GM21786 (cell line): ENCODE measurements at regions not wholly inside any gene's neighbourhood (a gene's known extent, or its start where the extent isn't known, plus 50 kb on each side); places are given as distances from the start of the nearest gene placed in this dataset.
"Not testable (repeated sequence)": the region's sequence is repeated elsewhere in the genome, so short reads cannot be mapped to it uniquely, and the experiment has no call there.

Experiments
- ATAC-seq: cut with Tn5 transposase; IDR thresholded peaks from one replicate; pipeline ENCODE4 v1.9.1; 2021; ENCODE audit not compliant: unreplicated experiment

DNA sequence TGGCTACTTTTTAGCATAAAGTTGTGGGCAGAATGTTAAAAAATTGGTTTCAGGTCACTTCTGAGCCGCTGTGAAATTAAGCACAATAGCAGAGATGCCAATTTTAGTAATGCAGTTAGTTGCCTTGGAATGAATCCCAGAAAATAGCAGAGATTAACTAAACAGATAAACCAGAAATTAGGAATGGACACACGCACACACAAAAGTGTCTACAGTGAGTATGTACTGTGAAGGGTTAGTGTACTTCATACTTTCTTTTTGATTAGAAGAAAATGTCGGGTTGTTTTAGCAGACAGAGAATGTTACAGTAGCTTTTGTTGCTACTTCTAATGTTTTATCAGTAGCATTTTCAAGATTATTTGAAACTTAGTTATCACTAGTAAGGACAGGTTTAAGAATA lies 106.7 kb downstream of the LEPR start:
- ATAC-seq = no peak

DNA sequence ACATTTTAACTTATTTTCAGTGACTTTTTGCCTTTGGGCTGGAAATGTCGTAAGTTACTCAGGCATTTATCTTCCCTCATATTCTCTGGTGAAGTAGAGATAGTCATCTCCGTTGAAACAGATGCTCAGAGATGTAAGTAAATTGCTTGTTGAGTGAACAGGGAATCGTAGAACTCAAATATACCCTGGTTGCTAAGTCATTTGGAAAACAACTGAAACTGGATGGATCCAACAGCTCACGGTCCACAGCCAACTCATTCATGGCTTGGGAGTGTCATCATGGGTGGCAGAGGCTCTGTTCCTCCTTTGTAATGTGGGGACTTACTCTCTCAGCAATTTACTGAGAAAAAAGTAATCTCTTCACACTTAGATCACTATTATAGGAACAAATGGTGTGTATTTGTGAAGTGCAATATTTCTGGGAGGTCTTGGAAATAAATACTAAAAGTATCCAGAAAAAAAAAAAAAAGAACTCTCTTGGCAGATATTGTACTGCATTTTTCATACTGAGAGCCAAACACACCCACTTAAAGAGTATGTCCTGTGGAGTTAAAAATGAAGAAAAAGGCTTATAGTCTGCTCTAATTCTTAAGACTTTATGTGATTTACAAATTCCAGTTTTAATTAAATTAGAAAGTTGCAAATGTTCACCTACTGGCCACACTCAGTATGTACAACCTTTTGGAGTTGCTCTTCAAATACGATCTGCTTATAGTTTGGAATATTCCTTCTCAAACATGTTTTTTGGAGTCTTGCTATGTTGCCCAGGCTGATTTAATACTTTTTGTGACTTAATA lies 107.4 kb downstream of the LEPR start:
- no peak for ATAC-seq

DNA sequence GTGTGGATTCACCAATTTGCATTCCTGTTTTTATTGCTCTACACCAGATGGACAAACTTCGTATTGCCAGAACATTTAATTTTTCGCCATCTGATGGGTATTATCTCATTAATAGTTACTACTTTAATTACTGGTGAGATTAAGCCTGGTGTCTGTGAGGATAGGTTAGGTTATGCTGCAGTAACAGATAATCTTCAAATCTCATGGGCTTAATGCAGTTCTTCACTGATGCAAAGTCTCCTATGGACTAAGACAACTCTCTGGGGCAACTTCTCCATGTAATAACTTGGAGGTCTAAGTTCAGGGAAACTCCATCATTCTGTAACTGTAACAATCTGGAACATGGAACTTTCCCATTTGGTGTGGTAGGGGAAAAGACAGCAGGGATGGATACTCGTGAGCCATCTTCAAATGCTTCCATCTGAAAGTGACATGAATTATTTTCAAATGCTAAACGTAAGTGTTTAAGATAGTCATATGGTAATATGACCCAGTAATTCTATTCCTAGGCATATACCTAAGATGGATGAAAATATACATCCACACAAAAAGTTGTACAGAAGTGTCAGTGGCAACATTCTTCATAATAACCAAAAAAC lies 111.6 kb downstream of the LEPR start:
- ATAC-seq = no peak

DNA sequence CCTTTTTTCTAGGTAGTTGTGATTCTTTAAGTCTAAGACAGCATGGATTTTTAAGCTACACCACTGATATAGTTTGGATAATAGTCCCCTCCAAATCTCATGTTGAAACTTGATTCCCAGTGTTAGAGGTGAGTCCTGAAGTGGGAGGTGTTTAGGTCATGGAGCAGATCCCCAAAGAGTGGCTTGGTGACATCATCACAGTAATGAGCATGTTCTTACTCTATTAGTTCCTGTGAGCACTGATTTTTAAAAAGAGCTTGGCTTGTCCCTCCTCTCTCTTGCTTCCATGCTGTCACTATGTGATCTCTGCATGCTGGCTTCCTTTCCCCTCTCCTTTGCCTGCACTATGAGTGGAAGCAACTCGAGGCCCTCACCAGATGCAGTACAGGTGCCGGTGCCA lies 115.5 kb downstream of the LEPR start:
- ATAC-seq = no peak

GRCh38 chr1:65538086-65538485 lies 117.6 kb downstream of the LEPR start:
- no peak for ATAC-seq

- ATAC-seq = no peak
Observed at GRCh38 chr1:65538664-65539063, 118.2 kb downstream of the LEPR start.

DNA sequence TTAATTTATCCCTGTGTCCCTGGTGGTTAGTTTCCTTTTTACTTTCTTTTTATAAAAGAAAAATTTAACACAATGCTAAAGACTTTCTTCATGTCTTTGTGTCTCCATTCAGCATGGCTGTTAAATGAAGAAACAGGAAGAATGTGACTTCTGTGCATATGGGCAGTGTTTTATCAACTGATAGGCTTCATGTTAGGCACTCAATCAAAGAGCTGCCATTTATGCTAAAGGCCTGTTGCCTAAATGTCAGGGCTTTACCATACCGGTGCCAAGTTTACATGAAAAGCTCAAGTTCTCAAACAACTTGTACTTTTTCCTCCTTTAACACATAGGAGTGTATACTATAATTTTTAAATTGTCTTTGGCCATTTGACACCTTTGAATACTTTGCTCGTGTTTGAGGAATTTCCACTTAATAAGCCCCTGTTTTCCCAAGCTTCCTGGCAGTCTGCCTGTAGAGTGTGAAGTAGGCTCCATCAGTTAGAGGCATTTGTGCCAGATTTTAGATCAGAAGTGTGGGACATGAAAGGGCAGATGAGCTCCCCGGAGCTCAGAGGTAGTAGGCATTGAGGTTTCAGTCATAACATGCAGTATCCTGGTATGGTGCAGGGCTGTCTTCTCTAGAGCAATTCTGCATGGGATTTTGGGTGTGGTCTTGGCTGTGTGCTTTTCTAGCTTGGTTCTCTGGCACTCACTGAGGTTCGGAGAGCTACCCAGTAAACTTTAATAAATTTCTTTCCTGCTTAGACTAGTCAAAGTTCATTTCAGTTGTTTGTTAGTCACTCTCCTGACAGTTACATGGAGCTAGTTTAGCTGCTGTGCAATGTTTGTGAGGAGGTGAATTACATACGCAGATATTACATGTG lies 119.0 kb downstream of the LEPR start:
- ATAC-seq = no peak

DNA sequence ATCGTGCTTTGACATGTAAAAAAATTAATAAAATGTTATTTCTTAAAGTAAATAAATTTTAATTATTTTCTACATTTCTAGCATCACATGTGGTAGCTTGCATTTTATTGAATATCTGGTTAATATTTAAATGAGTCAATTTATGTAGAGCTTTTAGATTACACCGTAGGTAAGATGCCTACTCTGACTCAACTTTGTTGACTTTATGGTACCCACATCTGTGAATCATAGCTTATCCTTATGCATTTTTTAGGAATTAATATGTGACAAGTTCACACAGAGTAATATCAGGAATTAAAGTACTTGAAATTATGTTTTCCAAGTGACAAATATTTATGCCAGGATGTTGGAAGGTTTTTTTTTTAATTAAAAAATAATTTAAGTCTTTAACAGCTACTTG lies 120.7 kb downstream of the LEPR start:
- ATAC-seq = no peak

- no peak for ATAC-seq
Observed at GRCh38 chr1:65541865-65542264, 121.4 kb downstream of the LEPR start.

- not testable (repeated sequence) for ATAC-seq
Observed at GRCh38 chr1:65542592-65542991, 122.1 kb downstream of the LEPR start.

DNA sequence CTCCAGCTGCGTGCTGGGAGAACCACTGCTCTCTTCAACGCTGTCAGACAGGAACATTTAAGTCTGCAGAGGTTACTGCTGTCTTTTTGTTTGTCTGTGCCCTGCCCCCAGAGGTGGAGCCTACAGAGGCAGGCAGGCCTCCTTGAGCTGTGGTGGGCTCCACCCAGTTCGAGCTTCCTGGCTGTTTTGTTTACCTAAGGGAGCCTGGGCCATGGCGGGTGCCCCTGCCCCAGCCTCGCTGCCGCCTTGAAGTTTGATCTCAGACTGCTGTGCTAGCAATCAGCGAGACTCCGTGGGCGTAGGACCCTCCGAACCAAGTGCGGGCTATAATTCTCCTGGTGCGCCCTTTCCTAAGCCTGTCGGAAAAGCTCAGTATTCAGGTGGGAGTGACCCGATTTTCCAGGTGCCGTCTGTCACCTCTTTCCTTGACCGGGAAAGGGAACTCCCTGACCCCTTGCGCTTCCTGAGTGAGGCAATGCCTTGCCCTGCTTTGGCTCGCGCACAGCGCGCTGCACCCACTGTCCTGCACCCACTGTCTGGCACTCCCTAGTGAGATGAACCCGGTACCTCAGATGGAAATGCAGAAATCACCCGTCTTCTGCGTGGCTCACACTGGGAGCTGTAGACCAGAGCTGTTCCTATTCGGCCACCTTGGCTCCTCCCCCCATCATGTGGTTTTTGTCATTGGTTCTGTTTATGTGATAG lies 130.0 kb downstream of the LEPR start:
- ATAC-seq = not testable (repeated sequence)

DNA sequence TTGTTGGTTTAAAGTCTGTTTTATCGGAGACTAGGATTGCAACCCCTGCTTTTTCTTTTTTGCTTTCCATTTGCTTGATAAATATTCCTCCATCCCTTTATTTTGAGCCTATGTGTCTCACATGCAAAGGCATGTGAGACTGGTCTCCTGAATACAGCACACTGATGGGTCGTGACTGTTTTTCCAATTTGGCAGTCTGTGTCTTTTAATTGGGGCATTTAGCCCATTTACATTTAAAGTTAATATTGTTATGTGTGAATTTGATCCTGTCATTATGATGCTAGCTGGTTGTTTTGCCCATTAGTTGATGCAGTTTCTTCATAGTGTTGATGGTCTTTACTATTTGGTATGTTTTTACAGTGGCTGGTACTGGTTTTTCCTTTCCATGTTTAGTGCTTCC lies 132.0 kb downstream of the LEPR start:
- ATAC-seq = not testable (repeated sequence)

DNA sequence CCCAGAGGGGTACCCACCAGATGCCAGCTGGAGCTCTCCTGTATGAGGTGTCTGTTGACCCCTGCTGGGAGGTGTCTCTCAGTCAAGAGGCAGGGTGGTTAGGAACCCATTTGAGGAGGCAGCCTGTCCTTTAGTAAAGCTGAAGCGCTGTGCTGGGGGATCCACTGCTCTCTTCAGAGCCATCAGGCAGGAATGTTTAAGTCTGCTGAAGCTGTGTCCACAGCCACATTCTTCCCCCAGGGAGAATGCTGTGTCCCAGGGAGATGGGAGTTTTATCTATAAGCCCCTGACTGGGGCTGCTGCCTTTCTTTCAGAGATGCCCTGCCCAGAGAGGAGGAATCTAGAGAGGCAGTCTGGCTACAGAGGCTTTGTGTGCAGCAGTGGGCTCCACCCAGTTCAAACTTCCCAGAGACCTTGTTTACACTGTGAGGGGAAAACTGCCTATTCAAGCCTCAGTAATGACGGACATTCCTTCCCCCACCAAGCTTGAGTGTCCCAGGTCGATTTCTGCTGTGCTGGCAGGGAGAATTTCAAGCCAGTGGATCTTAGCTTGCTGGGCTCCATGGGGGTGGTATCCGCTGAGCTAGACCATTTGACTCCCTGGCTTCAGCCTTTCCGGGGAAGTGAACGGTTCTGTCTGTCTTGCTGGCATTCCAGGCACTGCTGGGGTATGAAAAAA lies 133.8 kb downstream of the LEPR start:
- ATAC-seq = not testable (repeated sequence)

- no peak for ATAC-seq
Observed at GRCh38 chr1:65554829-65555228, 134.4 kb downstream of the LEPR start.

GRCh38 chr1:65558215-65558614 lies 137.7 kb downstream of the LEPR start:
- no peak for ATAC-seq

DNA sequence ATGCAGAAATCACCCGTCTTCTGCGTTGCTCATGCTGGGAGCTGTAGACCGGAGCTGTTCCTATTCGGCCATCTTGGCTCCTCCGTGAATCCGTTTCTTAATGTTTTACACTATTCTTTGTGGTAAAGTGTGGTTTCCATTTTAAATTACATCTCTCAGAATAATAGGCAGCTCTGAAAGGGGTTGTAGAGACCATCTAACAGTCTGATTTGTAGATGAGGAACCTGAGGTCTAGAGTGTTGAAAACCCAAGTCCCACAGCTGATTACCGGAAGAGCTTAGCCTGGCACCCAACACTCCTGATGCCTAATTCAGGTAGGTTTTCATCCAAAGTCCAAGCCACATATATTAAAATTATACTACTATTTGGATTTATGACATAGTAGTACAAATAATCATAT lies 144.0 kb downstream of the LEPR start:
- ATAC-seq = no peak

GRCh38 chr1:65568285-65568684 lies 147.8 kb downstream of the LEPR start:
- no peak for ATAC-seq

GRCh38 chr1:65572701-65573421 lies 152.4 kb downstream of the LEPR start:
- no peak for ATAC-seq

- no peak for ATAC-seq
Observed at GRCh38 chr1:65577278-65577677, 156.8 kb downstream of the LEPR start.

DNA sequence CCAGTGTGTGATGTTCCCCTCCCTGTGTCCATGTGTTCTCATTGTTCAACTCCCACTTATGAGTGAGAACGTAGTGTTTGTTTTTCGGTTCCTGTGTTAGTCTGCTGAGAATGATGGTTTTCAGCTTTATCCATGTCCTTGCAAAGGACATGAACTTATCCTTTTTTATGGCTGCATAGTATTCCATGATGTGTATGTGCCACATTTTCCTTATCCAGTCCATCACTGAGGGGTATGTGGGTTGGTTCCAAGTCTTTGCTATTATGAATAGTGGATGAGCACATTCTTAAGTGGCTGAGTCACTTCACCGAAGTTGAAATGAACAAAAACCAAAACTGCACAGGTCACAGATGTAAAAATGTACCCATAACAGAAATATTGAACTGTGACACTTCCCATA lies 157.5 kb downstream of the LEPR start:
- not testable (repeated sequence) for ATAC-seq
